ENCODE measurements at regions not wholly inside any gene's neighbourhood (a gene's known extent, or its start where the extent isn't known, plus 50 kb on each side); places are given as distances from the start of the nearest gene placed in this dataset.

DNA sequence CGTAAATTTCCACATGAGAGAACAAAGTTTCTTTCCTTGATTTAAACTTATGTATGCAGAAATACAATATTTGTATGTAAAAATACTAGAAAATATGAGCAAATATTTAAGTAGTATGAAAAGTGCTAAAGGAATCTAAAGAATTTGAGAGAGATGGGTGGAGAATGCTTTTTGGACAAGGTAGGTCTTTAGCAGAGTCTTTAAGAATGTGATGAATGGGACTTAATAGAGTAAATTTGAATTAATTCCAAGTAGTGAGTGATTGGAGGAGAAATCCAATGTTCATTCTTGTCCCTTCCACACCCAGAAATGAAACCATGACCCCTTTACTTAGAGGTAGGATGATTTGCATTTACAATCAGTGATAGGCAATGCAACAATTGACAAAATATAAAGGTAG, 570.9 kb upstream of the ZFP42 start:
- no peak for DNase-seq

DNA sequence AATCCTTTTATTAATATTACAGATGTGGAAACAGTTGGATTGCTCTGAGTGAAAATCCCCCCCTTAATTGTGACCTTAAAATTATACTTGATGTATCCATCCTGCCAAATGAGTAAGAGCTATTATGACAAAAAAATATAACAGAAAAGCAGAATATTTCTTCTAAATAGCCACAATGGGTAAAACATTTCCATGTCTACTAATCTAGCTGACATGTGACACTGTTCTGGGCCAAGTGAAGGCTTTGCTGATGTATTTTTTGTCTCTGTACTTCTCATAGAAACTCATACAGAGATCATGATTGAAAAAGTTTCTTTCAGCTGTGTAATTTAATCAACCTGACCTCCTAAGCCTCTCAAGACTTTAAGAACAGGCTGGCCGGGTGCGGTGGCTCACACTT, 569.1 kb upstream of the ZFP42 start:
- DNase-seq: no peak

DNA sequence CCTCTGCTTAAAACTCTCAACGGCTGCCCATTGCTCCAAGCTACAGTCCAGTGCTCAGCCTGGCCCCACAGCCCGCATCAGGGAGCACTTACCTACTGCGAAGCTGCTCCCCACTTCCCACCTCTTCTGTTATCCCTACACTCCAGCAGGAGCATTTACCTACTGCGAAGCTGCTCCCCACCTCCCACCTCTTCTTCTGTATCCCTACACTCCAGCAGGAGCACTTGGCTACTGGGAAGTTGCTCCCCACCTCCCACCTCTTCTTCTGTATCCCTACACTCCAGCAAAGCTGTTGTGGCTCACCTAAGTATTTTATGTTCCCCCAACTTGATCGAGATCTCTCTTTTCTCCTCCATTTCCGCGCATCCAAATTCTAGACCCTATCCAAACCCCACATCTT, 563.3 kb upstream of the ZFP42 start:
- DNase-seq: no peak

DNA sequence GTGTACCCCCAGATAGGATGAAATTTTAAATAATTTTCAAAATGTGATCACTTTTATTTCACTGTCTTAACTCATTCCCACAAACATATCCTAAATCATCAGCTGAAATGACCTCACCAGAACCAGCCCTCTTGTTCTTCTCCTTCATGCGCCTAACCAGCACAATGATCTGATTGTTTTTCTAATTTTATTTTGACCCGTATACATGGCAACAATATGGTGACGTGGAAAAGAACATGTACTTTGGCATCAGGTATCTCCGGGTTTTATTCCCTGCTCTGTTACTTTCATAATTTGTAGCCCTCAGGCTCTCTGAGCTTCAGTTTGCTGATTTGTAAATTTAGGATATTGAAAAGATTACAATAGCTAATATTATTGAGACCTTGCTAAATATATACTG, 562.4 kb upstream of the ZFP42 start:
- no peak for DNase-seq

DNA sequence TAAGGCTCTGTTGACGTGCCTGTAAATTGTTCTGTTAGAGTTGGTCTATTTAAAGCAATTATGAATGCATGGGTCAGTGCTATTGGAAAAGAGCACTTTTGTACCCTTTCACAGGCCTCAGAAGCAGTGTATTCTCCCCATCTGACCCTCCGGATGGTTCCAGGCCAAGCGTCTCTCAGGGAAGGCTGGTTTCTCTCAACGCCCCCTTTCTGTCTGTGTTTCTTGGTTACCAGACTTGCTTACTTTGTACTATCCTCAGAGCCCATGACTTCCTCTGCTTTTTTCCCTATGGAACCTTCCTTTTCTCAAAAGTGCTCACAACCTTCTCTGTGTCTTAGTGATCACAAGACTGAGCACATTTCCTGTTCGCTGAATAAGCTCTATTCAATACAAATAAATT, 559.3 kb upstream of the ZFP42 start:
- peak; percentile 45 for DNase-seq

DNA sequence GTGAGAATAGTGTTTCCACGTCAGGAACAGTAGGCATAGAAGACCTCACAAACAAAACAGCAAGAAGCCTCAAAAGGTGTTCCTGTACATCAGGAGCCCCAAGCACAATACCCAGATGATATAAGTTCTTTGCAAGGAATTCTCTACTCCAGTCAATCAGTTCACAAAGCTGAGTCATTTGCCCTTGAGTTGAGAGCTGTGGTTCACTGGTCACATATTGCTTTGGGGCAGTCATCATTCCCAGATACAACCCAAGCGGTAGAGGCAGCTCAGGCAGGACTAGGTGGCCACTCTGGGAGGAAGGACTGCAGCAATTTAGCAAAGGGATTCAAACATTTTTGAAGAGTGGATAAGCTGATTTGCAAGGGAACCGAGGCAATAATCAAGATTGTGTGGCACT, 551.5 kb upstream of the ZFP42 start:
- DNase-seq: no peak

DNA sequence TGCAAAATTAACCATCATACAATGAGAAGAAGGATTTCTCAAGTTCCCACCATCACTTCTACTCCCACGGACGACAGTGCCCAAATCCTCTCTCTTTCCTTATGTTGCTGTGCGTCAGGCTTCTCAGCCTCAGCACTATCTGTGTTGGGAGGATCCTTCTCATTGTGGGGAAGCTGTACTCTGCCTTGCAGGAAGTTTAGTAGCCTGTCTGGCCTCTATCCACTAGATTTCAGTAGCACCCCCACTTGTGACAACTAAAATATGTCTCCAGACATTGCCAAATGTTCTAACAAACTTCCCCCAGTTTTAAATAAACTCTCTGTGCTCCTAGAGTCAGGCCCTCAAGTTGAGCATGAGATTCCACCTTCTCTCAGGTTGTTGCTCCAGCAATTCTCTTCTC, 545.9 kb upstream of the ZFP42 start:
- no peak for DNase-seq

DNA sequence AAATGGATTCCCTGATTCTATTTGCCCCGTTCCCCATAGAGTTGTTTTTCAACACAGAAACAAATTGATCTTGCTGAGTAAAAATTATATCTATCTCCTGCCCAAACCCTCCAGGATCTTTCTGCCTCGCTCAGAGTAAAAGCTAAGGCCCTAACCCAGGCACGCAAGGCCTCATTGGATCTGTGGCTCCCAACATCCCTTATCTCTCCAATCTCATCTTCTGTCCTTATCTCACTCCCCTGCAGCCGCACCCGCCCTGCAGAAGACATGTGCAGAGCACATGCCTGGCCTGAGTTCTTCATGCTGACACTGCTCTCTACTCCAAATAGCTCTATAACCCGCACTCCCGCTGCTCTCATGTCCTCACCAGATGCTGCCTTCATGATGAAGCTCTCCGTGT, 543.8 kb upstream of the ZFP42 start:
- no peak for DNase-seq

DNA sequence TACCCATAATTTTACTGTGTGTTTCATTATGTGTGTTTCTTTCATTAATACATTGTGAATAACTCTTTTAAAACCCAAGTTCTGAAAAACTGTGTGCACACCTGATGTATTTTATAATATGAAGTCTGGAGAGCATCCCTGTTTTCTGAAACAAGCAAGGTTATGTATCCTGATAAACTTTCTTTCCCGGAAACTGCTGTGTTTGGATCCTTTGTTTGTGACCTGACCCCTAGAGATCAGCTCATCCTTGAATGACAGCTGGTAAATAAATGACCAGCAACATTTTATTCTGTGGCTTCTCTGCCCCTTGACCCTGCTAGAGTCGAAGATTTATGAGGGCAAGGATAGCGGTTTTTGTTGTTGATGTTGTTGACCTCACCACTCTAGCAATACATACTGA, 535.6 kb upstream of the ZFP42 start:
- no peak for DNase-seq

DNA sequence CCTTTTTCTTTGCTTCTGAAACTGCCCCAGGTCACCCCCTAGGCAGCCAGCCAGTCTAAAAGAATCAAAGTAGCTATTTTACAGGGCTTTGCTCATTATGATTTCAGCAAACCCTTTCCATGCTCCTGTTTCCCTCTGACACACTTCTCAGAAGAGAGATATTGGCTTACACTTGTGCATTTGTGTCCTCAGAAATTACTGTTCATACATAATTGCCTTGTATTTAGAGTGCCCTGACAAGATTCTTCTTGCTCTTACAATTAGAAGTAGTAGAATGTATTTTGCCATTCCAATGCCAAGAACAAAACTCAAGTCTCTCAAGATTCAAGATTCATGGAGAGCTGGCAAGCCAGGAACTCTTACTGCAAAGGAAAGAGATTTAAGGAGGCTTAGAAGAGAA, 531.0 kb upstream of the ZFP42 start:
- no peak for DNase-seq

DNA sequence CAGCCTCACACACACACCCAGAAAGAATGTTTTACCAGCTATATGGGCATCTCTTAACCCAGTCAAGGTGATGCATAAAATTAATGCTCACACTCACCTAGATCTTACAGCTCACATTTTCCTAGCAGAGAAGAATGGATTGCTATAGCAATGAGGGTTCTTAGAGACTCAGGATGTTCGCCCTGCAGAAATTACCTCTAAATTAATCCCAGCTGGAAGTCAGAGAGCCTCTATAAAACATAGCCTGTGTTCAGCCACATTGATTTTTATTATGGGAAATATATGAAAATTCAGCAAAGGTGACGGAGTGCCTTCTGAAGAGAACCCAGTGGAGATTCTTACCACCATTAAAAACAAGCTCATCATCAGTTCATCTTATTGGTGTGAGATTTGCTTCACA, 528.3 kb upstream of the ZFP42 start:
- DNase-seq: no peak

DNA sequence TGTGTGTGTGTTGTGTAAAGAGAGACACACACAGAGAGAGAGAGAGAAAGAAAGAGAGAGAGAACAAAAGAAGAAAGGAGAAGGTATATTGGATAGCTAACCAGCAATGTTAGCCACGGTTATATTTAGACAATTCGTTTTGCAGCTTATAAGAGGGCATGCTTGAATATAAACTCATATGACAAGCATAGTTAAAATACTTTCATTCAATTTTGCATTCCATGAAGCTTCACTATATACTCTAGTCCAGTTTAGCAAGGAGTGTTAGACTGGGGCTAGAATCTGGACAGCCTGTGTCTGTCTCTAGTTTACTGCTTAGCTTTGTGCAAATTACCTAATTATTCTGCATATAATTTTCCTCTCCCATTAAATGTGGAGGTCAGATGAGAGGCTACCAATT, 525.9 kb upstream of the ZFP42 start:
- peak; percentile 37 for DNase-seq

DNA sequence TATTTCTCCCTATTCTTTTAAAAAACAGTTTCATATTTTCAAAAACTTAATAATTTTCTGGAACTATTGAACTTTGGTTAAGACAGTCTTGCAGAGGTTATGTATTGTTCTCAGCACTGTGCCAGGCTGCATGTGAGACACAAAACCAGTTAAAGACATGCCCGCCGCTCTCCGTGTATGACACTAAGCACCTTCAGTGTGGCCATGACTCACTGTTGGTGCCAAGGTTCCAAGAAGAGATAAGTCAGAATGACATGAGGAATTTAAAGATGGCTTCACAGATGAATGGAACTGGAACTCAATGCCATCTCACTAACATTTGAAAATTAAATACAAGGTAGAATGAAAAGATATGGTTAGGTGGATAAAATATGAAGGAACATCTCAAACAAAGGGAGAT, 525.5 kb upstream of the ZFP42 start:
- DNase-seq: no peak

DNA sequence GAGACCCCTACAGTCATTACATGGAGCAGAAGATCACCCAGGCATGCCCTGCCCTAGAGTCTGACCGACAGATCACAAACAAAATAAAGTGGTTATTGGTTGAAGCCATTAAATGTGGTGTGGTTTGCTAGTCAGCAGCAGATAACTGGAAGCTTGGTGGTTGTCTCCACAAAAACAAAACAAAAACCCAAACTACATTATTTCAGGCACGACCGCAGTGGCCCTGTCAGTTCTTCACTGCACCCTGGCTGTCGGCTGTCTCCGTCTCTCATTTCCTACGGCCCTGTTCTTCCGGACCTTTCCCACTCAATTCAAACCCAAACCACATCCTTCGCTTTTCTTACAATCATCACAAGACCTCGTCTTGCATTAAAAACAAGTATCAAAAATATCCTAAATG, 521.3 kb upstream of the ZFP42 start:
- no peak for DNase-seq

DNA sequence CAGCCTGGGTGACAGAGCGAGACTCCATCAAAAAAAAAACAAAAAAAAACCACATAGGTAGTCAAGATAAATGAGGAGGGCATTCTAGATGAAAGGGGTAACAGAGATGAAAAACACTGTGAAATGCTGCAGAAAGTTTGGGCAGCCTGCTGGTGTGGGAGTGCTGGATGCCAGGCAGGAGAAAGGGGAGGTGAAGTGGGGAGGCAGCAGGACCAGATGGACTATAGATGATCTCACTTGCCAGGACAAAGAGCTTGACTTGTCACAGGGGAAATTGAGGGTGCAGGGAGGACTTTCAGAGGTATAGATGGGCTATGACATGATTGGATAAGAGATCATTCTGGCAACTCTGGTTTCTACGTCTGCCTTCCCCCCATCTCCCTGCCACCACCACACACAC, 519.7 kb upstream of the ZFP42 start:
- no peak for DNase-seq

DNA sequence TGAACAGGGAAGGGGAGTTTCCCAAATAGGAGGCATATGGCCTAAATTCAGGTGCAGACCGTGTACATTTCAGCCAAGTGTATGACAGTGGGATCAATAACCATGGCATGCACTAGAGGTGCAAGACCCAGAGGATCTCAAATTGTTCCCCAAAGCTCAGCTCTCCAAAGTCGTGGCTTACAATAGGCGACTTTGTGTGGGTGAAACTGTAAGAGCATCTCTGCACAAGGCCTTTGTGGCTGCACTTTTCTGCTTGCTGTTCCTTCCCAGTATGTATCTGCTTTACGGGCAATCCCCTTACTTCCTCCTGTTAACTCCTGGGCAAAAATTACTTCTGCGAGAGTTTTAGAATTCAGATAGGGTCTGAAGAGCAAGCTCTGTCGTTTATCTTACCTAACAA, 518.3 kb upstream of the ZFP42 start:
- DNase-seq: no peak

DNA sequence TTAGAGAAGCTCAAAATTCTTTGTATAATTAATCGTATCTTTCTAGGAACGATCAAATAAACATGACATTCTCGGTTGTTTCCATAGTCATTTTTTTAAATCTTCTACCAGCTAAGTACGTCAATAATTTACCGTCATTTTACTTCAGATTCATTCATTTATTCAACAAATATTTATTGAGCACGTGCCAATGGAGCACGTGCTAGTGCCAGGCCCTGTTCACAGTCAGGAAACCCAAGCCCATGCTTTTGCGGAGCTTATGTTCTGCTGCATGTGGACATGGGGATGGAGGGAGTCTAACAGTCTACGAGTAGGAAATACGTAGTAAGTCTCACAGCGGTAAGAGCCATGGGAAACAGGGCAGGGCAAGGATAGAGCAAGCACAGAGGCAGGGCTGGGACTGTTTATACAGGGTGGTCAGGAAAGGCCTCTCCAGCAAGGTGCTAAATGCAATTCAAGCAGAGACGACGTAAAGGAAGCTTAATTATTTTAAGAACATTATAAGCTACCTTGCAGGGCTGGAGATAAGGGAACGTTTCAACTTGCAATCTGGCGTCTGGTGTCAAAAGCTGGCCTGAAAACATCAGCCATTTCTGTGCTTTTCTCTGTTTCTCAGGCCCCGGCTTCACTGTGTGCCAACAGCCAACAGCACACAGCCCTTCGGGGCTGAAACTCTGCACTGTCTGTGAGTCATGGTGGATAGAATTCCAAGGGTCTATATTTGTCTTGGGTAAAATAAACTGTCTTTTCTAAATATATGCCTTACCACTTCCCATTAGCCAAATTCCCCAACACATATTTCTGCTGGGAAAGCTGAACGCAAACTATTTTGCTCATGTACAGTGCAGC, 517.1 kb upstream of the ZFP42 start:
- peak; percentile 78 for DNase-seq

DNA sequence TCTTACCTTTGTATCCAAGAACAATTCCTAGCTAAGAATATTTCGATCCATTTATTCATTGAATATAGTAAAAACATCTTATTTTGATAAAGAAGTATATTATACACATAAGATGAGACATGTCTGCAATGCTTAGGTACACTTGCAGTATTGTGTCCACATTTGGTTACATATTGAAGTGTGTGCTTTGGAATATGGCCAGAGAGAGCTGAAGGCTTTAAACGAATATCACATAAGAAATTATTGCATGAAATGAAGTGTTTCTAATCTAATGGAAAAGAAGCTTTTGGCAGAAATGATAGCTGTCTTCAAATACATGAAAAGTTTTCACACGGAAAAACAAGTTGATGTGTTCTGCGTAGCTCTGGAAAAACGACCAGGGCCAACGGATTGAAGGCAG, 516.1 kb upstream of the ZFP42 start:
- DNase-seq: peak; percentile 24

DNA sequence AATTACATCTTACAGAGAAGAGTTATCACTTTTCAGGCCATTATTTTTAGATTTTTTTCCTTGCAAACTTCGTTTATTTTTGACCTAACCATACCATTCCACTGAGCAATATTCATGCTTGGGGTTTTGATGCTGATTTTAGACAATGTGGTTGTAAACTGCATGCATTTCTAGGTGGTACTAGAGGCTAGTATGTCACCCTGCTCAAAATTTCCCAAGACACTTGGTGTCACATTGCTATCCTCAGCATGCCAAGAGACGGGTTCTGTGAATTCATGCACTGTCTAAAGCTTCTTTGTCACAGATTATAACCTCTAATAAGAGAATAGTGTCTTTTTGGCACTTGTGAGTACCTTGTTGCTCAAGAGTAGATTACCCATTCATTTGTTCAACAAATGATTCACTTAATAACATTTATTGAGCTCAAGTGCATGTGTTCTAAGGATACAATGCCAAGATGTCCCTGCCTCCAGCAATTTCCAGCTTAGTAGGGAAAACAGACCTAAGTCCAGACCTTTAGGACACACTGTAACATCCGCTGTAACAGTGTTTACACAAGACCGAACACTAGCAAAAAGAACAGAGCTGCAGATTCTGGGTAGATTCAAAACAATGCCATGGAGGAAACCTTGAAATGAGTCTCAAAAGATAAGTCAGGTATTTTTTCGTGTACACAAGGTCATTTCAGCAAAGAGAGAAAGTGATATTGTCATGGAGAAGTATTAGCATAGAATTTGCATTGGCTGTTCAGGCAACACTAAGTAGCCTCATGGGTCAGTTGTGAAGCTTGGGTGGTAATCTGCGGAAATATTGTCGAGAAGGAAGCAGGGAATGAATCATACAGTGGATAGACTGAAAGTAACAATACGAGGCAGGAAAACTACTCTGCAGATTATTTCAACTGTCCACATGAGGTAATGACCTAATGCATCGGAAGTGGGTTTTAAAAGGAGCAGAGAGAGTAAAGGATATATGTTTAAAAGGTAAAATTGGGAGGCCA, 515.1 kb upstream of the ZFP42 start:
- DNase-seq: peak; percentile 11

DNA sequence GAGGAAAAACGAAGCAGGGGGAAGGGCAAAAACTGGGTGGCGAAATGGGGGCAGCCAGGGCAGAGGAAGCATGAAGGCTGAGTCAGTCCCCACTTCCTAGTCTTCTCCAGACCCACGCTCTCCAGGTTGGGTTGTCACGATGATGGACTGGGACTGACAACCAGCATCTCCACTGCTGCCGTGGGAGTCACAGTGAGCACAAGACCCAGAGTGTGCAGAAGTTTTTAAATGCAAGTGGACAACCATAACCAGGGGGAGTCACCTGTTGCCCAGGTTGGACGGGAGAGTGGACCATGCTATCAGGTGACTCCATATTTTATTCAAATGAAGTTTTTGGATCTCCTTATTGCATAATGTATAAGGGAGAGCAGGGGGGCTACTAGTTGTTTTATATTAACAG, 511.4 kb upstream of the ZFP42 start:
- no peak for DNase-seq

DNA sequence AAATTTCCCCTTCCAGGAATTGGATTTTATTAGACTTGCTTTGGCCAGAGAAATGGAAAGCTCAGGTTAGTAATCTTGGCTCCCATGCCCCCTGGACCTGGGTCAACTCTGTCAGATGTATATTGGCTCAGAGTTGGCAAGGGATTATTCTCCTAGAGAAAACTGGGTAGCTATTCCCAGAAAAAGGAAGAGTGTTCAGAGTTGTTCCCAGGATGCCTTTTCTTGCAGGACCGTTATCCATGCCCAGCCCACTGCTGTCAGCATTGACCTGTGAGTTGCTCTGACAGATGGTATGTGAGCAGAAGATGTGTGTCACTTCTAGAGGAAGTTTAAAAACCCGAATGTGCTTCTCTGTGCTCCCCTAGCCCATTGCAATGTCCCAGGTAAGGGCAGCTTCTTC, 509.9 kb upstream of the ZFP42 start:
- no peak for DNase-seq

DNA sequence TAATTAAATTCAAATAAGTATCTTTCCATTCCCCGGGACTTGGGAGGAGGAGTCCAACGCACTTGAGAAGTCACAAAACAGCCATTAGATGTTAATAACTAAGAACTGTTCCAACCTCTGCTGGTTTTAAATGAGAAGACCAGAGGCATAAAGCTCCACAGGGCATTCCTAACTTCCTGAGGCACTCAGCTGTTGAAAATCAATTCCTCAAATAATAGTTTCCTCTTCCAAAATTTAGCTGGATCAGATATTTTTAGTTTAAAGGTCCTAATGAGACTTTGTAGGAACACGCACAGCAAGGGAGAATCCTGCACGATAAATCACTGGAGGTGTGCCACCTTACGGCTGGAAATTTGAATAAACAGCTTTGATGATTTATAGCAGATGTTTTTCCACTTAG, 504.3 kb upstream of the ZFP42 start:
- peak; percentile 32 for DNase-seq

DNA sequence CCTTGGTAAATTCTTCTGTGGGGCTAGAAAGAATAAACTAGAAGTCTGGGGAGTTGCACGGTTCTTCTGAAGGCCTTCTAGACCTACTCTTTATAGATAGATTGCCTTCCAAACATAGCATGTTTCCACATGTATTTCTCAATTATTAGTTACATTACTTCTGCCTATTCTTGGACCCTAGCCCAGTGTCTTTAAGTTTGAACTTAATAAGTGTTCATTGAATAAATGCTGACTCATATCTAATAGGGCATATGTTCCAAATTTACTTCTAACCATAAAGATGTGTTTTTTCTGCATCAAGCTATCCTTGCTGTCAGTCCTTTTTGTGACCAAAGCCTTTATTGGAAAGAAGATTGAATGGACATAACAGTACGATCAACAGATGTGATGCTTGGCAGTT, 503.6 kb upstream of the ZFP42 start:
- DNase-seq: no peak

DNA sequence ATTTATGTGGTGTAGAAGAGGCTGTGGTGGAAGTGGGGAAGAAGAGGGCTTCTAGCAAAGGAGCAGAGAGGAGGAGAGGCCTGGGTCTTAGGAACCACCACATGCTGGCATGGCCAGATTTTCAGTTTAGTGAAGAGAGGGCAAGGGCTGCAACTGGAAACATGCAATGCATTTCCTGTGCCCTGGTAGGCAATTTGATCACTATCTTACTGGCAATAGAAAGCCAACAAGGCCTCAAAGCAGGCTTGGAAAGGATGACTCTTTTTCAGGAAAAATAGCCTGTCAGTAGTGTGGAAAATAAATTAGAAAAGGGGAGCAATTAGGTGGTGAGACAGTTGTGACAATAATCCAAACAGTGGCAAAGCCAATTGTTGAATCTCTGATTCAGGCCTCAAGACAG, 501.9 kb upstream of the ZFP42 start:
- DNase-seq: no peak
